HG02678 (cell line): ENCODE measurements at regions not wholly inside any gene's neighbourhood (a gene's known extent, or its start where the extent isn't known, plus 50 kb on each side); places are given as distances from the start of the nearest gene placed in this dataset.
A peak's percentile ranks its signal among the peaks of the same experiment; 100 is the strongest.

Source experiments
- ATAC-seq: cut with Tn5 transposase; IDR thresholded peaks from one replicate; pipeline ENCODE4 v1.9.1; 2021; ENCODE audit warnings: mild to moderate bottlenecking, moderate library complexity; ENCODE audit not compliant: unreplicated experiment

- no peak for ATAC-seq
These were observed 102.1 kb upstream of the RASGEF1B start for GRCh38 chr4:81573840-81574239.

GRCh38 chr4:81572402-81572801 is 100.7 kb upstream of the RASGEF1B start:
- ATAC-seq, result no peak

- ATAC-seq, result no peak
These were observed 99.4 kb upstream of the RASGEF1B start for GRCh38 chr4:81571105-81571504.

GRCh38 chr4:81566161-81566591 is 94.5 kb upstream of the RASGEF1B start:
- no peak for ATAC-seq

GRCh38 chr4:81565142-81565870 is 93.6 kb upstream of the RASGEF1B start:
- no peak for ATAC-seq

- ATAC-seq, result no peak
These were observed 92.3 kb upstream of the RASGEF1B start for GRCh38 chr4:81564025-81564424.

- peak; percentile 92 for ATAC-seq
These were observed 90.4 kb upstream of the RASGEF1B start for GRCh38 chr4:81562093-81562492.

- no peak for ATAC-seq
These were observed 85.6 kb upstream of the RASGEF1B start for GRCh38 chr4:81557306-81557705.

GRCh38 chr4:81555489-81555888 is 83.8 kb upstream of the RASGEF1B start:
- no peak for ATAC-seq

GRCh38 chr4:81552086-81552485 is 80.4 kb upstream of the RASGEF1B start:
- ATAC-seq, result no peak

- no peak for ATAC-seq
These were observed 78.7 kb upstream of the RASGEF1B start for GRCh38 chr4:81550388-81550859.

- ATAC-seq, result no peak
These were observed 78.3 kb upstream of the RASGEF1B start for GRCh38 chr4:81549984-81550383.

GRCh38 chr4:81546777-81547176 is 75.1 kb upstream of the RASGEF1B start:
- no peak for ATAC-seq

- ATAC-seq, result no peak
These were observed 69.6 kb upstream of the RASGEF1B start for GRCh38 chr4:81541161-81541945.

GRCh38 chr4:81538716-81539427 is 67.2 kb upstream of the RASGEF1B start:
- ATAC-seq, result no peak

- no peak for ATAC-seq
These were observed 59.7 kb upstream of the RASGEF1B start for GRCh38 chr4:81531410-81531809.

GRCh38 chr4:81528979-81529378 is 57.3 kb upstream of the RASGEF1B start:
- ATAC-seq, result no peak

- ATAC-seq, result no peak
These were observed 56.5 kb upstream of the RASGEF1B start for GRCh38 chr4:81528200-81528599.

- no peak for ATAC-seq
These were observed 56.0 kb upstream of the RASGEF1B start for GRCh38 chr4:81527709-81528108.

GRCh38 chr4:81527115-81527514 is 55.4 kb upstream of the RASGEF1B start:
- ATAC-seq, result no peak

- no peak for ATAC-seq
These were observed 55.0 kb upstream of the RASGEF1B start for GRCh38 chr4:81526706-81527105.
